ENCODE measurements at regions not wholly inside any gene's neighbourhood (a gene's known extent, or its start where the extent isn't known, plus 50 kb on each side); places are given as distances from the start of the nearest gene placed in this dataset.
"Not testable (repeated sequence)": the region's sequence is repeated elsewhere in the genome, so short reads cannot be mapped to it uniquely, and the experiment has no call there.

- DNase-seq = no peak
These were observed 204.8 kb upstream of the MEF2C start for GRCh38 chr5:89087551-89088318.

GRCh38 chr5:89087128-89087527 lies 204.1 kb upstream of the MEF2C start:
- no peak for DNase-seq

- no peak for DNase-seq
These were observed 203.6 kb upstream of the MEF2C start for GRCh38 chr5:89086390-89087086.

- no peak for DNase-seq
These were observed 200.8 kb upstream of the MEF2C start for GRCh38 chr5:89083791-89084190.

- DNase-seq = no peak
These were observed 198.4 kb upstream of the MEF2C start for GRCh38 chr5:89081360-89081759.

GRCh38 chr5:89080467-89081116 lies 197.6 kb upstream of the MEF2C start:
- DNase-seq = no peak

- DNase-seq = no peak
These were observed 190.1 kb upstream of the MEF2C start for GRCh38 chr5:89072842-89073672.

- no peak for DNase-seq
These were observed 189.0 kb upstream of the MEF2C start for GRCh38 chr5:89071941-89072331.

- DNase-seq = no peak
These were observed 188.3 kb upstream of the MEF2C start for GRCh38 chr5:89071101-89071940.

GRCh38 chr5:89069591-89069990 lies 186.6 kb upstream of the MEF2C start:
- DNase-seq = no peak

GRCh38 chr5:89067362-89067761 lies 184.4 kb upstream of the MEF2C start:
- no peak for DNase-seq

- no peak for DNase-seq
These were observed 182.9 kb upstream of the MEF2C start for GRCh38 chr5:89065919-89066318.

GRCh38 chr5:89064736-89065135 lies 181.8 kb upstream of the MEF2C start:
- no peak for DNase-seq

- DNase-seq = no peak
These were observed 181.1 kb upstream of the MEF2C start for GRCh38 chr5:89064054-89064453.

GRCh38 chr5:89060768-89061167 lies 177.8 kb upstream of the MEF2C start:
- no peak for DNase-seq

- DNase-seq = no peak
These were observed 176.3 kb upstream of the MEF2C start for GRCh38 chr5:89059274-89059673.

GRCh38 chr5:89055695-89056085 lies 172.7 kb upstream of the MEF2C start:
- no peak for DNase-seq

GRCh38 chr5:89055015-89055694 lies 172.2 kb upstream of the MEF2C start:
- DNase-seq = no peak

GRCh38 chr5:89053547-89053946 lies 170.6 kb upstream of the MEF2C start:
- DNase-seq = no peak

- DNase-seq = not testable (repeated sequence)
These were observed 167.1 kb upstream of the MEF2C start for GRCh38 chr5:89050062-89050461.

All from nucleus accumbens (tissue), 56 donors.